ENCODE measurements at regions not wholly inside any gene's neighbourhood (a gene's known extent, or its start where the extent isn't known, plus 50 kb on each side); places are given as distances from the start of the nearest gene placed in this dataset.

GRCh38 chr16:63530208-63530607 lies 1494.0 kb upstream of the CDH8 start:
- H3K9ac ChIP-seq (ENCODE audit: insufficient read length), result no peak overlapping the region
- TF ChIP-seq EZH2 (IDR thresholded peaks at IDR 0.05), result no peak
- TF ChIP-seq FOXP2 (optimal IDR thresholded peaks at IDR 0.05; ENCODE audit: control extremely low read depth, extremely low read length, insufficient read depth), result no peak
- no peak for TF ChIP-seq POLR2AphosphoS5 (IDR thresholded peaks at IDR 0.05; ENCODE audit: borderline replicate concordance, low read depth, low read length)
- no peak overlapping the region for H3K4me3 ChIP-seq
- no peaks in the 10 kb centered on the region for H3K9me3 ChIP-seq (ENCODE audit: low read depth, low read length)
- H3K27ac ChIP-seq, result no peak overlapping the region
- no peaks in the 10 kb centered on the region for H3K36me3 ChIP-seq (ENCODE audit: insufficient read depth, low read length)
- DNase-seq (ENCODE audit: low read depth, low spot score), result no peak

DNA sequence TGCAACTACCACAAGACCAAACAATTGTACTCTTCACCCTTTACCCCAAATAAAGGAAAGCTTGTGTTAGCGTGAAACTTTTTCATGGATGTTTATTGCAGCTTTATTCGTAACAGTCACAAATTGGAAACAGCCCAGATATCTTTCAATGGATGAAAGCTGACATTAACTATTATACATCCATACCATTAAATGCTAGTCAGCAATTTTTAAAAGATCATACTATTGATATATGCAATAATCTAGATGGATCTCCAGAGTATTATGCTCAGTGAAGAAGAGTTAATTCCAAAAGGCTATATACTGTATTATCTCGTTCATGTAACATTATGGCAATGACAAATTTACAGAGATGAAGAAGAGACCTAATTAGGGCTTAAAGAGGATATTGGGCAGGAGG lies 1491.2 kb upstream of the CDH8 start:
- Histone ChIP-seq H3K4me3 (no peak overlapping the region), H3K9ac (ENCODE audit: insufficient read length) (no peak overlapping the region), H3K27ac (no peak overlapping the region), H3K36me3 (ENCODE audit: insufficient read depth, low read length) (no peaks in the 10 kb centered on the region), H3K9me3 (ENCODE audit: low read depth, low read length) (no peaks in the 10 kb centered on the region)
- no peak for DNase-seq (ENCODE audit: low read depth, low spot score)
- TF ChIP-seq FOXP2 (optimal IDR thresholded peaks at IDR 0.05; ENCODE audit: control extremely low read depth, extremely low read length, insufficient read depth) (no peak), POLR2AphosphoS5 (IDR thresholded peaks at IDR 0.05; ENCODE audit: borderline replicate concordance, low read depth, low read length) (no peak), EZH2 (IDR thresholded peaks at IDR 0.05) (no peak)

DNA sequence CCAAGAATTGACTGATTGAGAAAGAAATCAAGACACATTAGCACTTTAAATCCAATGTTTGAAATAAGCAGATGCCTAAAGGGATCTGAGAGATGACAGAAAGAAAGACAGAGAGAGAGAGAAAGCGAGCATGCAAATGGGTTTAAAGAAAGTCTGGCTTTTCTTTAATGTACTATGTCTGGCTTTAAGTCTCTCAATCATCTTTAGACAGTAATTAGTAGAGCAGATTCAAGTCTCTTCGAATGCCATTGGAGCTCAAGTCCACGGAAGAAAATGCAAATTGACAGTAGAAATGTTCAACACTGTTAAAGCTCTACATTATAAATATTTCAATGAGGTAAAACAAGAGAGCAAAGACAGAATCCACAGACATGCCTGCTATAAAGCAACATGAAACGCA lies 1480.2 kb upstream of the CDH8 start:
- no peak overlapping the region for H3K27ac ChIP-seq
- no peaks in the 10 kb centered on the region for H3K36me3 ChIP-seq (ENCODE audit: insufficient read depth, low read length)
- no peak for DNase-seq (ENCODE audit: low read depth, low spot score)
- no peak overlapping the region for H3K9ac ChIP-seq (ENCODE audit: insufficient read length)
- H3K4me3 ChIP-seq, result no peak overlapping the region
- TF ChIP-seq FOXP2 (optimal IDR thresholded peaks at IDR 0.05; ENCODE audit: control extremely low read depth, extremely low read length, insufficient read depth), result no peak
- TF ChIP-seq POLR2AphosphoS5 (IDR thresholded peaks at IDR 0.05; ENCODE audit: borderline replicate concordance, low read depth, low read length), result no peak
- no peak for TF ChIP-seq EZH2 (IDR thresholded peaks at IDR 0.05)
- no peaks in the 10 kb centered on the region for H3K9me3 ChIP-seq (ENCODE audit: low read depth, low read length)

DNA sequence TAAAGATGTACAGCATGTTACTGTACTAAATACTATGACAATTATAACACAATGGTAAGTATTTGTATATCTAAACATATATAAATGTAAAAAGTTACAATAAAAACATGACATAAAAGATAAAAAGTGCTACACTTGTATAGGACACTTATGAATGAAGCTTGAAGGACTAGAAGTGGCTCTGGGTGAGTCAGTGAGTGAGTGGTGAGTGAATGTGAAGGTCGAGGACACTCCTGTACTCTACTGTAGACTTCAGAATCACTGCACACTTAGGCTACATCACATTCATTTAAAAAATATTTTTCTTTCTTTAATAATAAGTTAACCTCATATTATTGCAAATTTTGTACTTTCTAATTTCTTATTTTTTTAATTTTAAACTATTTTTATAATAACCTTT lies 1476.7 kb upstream of the CDH8 start:
- no peak for TF ChIP-seq EZH2 (IDR thresholded peaks at IDR 0.05)
- no peak for TF ChIP-seq POLR2AphosphoS5 (IDR thresholded peaks at IDR 0.05; ENCODE audit: borderline replicate concordance, low read depth, low read length)
- no peak for TF ChIP-seq FOXP2 (optimal IDR thresholded peaks at IDR 0.05; ENCODE audit: control extremely low read depth, extremely low read length, insufficient read depth)
- Histone ChIP-seq H3K4me3 (no peak overlapping the region), H3K9ac (ENCODE audit: insufficient read length) (no peak overlapping the region), H3K9me3 (ENCODE audit: low read depth, low read length) (no peaks in the 10 kb centered on the region), H3K36me3 (ENCODE audit: insufficient read depth, low read length) (no peaks in the 10 kb centered on the region), H3K27ac (no peak overlapping the region)
- no peak for DNase-seq (ENCODE audit: low read depth, low spot score)

DNA sequence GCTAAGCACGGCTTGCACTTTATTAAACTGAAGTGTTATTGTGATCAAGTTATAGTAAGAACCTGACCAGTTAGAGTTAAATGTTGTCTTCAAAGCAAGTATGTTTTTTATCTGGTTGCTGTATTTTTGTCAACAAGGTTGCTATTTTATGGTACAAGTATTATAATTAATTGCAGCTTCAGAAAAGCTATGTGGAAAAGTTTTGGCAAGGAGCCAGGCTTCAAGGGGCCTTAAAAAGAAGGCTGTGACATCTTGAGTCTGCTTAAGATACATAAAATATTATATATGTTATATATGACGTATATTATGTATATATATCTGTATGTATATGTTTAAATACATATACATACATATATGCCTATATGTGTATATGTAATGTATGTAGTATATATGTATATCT lies 1461.2 kb upstream of the CDH8 start:
- no peak overlapping the region for H3K4me3 ChIP-seq
- no peak overlapping the region for H3K9ac ChIP-seq (ENCODE audit: insufficient read length)
- no peaks in the 10 kb centered on the region for H3K36me3 ChIP-seq (ENCODE audit: insufficient read depth, low read length)
- no peaks in the 10 kb centered on the region for H3K9me3 ChIP-seq (ENCODE audit: low read depth, low read length)
- TF ChIP-seq FOXP2 (optimal IDR thresholded peaks at IDR 0.05; ENCODE audit: control extremely low read depth, extremely low read length, insufficient read depth) (no peak), EZH2 (IDR thresholded peaks at IDR 0.05) (no peak), POLR2AphosphoS5 (IDR thresholded peaks at IDR 0.05; ENCODE audit: borderline replicate concordance, low read depth, low read length) (no peak)
- no peak overlapping the region for H3K27ac ChIP-seq
- no peak for DNase-seq (ENCODE audit: low read depth, low spot score)

- no peak for DNase-seq (ENCODE audit: low read depth, low spot score)
- H3K9me3 ChIP-seq (ENCODE audit: low read depth, low read length), result no peaks in the 10 kb centered on the region
- no peaks in the 10 kb centered on the region for H3K36me3 ChIP-seq (ENCODE audit: insufficient read depth, low read length)
- no peak overlapping the region for H3K27ac ChIP-seq
- TF ChIP-seq POLR2AphosphoS5 (IDR thresholded peaks at IDR 0.05; ENCODE audit: borderline replicate concordance, low read depth, low read length) (no peak), FOXP2 (optimal IDR thresholded peaks at IDR 0.05; ENCODE audit: control extremely low read depth, extremely low read length, insufficient read depth) (no peak), EZH2 (IDR thresholded peaks at IDR 0.05) (no peak)
- H3K9ac ChIP-seq (ENCODE audit: insufficient read length), result no peak overlapping the region
- no peak overlapping the region for H3K4me3 ChIP-seq
Observed at GRCh38 chr16:63496282-63496681, 1460.0 kb upstream of the CDH8 start.

DNA sequence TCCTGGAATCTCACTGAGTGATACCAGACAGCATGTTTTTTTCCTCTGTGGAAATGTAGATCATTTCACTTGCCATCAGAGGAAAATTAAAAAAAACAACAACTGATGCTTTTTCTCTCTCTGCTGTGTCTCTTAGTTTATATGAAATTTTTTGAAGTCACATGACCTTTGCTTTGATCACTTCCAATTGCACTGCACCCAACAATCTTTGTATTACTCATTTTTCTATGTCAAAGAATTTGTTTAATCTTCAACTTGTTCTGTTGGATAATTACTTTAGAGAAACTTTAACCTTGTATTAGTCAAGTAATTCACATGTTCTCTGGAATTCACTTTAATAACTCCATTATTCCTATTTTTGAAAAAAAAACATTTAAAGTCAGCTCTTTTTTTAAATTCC lies 1452.7 kb upstream of the CDH8 start:
- Histone ChIP-seq H3K27ac (no peak overlapping the region), H3K9me3 (ENCODE audit: low read depth, low read length) (no peaks in the 10 kb centered on the region), H3K36me3 (ENCODE audit: insufficient read depth, low read length) (no peaks in the 10 kb centered on the region), H3K4me3 (no peak overlapping the region), H3K9ac (ENCODE audit: insufficient read length) (no peak overlapping the region)
- no peak for TF ChIP-seq FOXP2 (optimal IDR thresholded peaks at IDR 0.05; ENCODE audit: control extremely low read depth, extremely low read length, insufficient read depth)
- no peak for TF ChIP-seq EZH2 (IDR thresholded peaks at IDR 0.05)
- no peak for TF ChIP-seq POLR2AphosphoS5 (IDR thresholded peaks at IDR 0.05; ENCODE audit: borderline replicate concordance, low read depth, low read length)
- DNase-seq (ENCODE audit: low read depth, low spot score), result no peak

GRCh38 chr16:63481060-63481459 lies 1444.8 kb upstream of the CDH8 start:
- no peak for DNase-seq (ENCODE audit: low read depth, low spot score)
- Histone ChIP-seq H3K4me3 (no peak overlapping the region), H3K27ac (no peak overlapping the region), H3K9me3 (ENCODE audit: low read depth, low read length) (no peaks in the 10 kb centered on the region), H3K36me3 (ENCODE audit: insufficient read depth, low read length) (no peaks in the 10 kb centered on the region), H3K9ac (ENCODE audit: insufficient read length) (no peak overlapping the region)
- TF ChIP-seq EZH2 (IDR thresholded peaks at IDR 0.05) (no peak), FOXP2 (optimal IDR thresholded peaks at IDR 0.05; ENCODE audit: control extremely low read depth, extremely low read length, insufficient read depth) (no peak), POLR2AphosphoS5 (IDR thresholded peaks at IDR 0.05; ENCODE audit: borderline replicate concordance, low read depth, low read length) (no peak)

DNA sequence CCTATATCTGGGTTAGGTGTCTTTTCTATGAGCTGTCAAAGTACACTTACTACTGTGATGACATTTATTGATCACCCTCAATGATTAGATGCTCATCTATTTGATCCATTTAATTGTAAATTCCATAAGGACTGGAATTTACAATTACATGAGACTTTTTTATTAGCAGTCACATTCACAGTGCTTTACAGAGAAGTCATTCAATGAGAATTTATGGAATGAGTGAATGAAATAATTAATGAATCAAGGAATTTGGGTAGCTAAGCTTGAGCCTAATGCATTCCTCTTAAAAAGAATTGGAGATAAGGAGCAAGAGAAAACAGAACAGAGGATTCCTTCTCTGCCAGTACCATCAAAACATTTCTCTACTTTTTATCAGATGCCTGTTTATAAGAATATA lies 1437.5 kb upstream of the CDH8 start:
- H3K4me3 ChIP-seq, result no peak overlapping the region
- no peak for DNase-seq (ENCODE audit: low read depth, low spot score)
- no peaks in the 10 kb centered on the region for H3K36me3 ChIP-seq (ENCODE audit: insufficient read depth, low read length)
- no peak overlapping the region for H3K27ac ChIP-seq
- no peak overlapping the region for H3K9ac ChIP-seq (ENCODE audit: insufficient read length)
- no peaks in the 10 kb centered on the region for H3K9me3 ChIP-seq (ENCODE audit: low read depth, low read length)
- no peak for TF ChIP-seq EZH2 (IDR thresholded peaks at IDR 0.05)
- no peak for TF ChIP-seq FOXP2 (optimal IDR thresholded peaks at IDR 0.05; ENCODE audit: control extremely low read depth, extremely low read length, insufficient read depth)
- TF ChIP-seq POLR2AphosphoS5 (IDR thresholded peaks at IDR 0.05; ENCODE audit: borderline replicate concordance, low read depth, low read length), result no peak

All from SK-N-MC (cell line).